GM10266 (cell line): ENCODE measurements at regions not wholly inside any gene's neighbourhood (a gene's known extent, or its start where the extent isn't known, plus 50 kb on each side); places are given as distances from the start of the nearest gene placed in this dataset.

Source experiments
- DNase-seq: peaks from one replicate; pipeline ENCODE4 v3.0.0; 2012; ENCODE audit errors: extremely low spot score
- CTCF ChIP-seq: IDR thresholded peaks from 2 replicates; pipeline ENCODE4 v1.5.1; 2012; ENCODE audit warnings: mild to moderate bottlenecking, low read depth; ENCODE audit not compliant: control insufficient read depth, insufficient read depth; ENCODE audit errors: missing control alignments

GRCh38 chr13:24623149-24623665 is 57.0 kb upstream of the ATP12A start:
- no peak for DNase-seq

GRCh38 chr13:24624363-24624762 is 55.8 kb upstream of the ATP12A start:
- DNase-seq = no peak
- TF ChIP-seq CTCF = no peak

More at GRCh38 chr13:24623149-24623665, 57.0 kb upstream of the ATP12A start:
- TF ChIP-seq CTCF = no peak

DNA sequence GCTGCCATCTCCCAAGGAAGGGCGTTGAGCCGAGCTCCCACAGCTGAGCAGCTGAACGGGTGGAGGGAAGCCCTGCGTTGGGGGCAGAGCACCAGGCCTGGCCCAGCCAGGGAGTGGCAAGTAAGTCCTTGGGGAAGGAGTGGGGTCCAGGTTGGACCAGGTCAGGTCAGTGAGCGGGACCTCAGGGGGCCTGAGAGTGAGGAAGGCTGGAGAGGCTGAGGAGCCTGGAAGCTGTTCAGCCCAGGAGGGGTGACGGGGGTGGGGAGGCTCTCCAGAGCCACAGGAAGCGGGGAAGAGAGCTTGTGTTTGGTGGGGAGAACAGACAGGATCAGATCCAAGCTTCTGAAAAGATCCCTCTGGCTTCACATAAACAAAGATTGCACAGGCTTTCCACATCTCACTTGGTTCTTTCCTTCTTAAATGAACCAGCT is 55.4 kb upstream of the ATP12A start:
- no peak for DNase-seq

GRCh38 chr13:24625331-24625731 is 54.9 kb upstream of the ATP12A start:
- peak; percentile 17 for TF ChIP-seq CTCF
- peak; percentile 73 for DNase-seq

More for the DNA sequence above, 55.4 kb upstream of the ATP12A start:
- no peak for TF ChIP-seq CTCF

- no peak for TF ChIP-seq CTCF
- DNase-seq = peak; percentile 52
Observed at GRCh38 chr13:24625870-24626849, 54.0 kb upstream of the ATP12A start.

DNA sequence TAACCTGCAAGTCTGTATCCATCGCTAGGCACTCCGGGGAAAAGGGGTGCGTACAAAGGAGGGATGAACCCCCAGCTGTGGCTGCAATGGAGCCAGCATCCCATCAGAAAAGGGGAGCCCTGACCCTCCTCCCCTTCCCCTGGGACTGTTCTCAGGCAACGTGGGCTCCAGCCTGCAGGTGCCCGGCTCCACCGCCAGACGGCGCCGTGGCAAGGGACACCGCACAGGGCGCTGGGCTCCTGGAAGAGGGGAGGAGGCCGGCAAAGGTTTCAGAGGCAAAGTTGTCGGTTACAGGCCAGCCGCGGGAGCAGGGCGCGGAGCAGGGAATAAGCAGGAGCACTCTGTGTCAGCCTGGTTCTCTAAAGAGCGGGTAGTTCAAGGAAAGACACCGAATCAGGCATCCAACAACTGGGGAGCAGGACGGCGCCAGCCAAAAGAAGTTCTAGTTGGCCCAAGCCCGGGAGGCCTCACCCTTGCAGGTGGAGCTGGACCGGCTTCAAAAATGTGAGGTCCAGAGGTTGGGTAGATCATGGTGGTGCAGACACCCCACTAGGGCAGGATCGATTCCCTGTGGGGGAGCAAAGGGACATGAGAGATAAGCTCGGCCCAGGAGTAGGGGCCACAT is 53.0 kb upstream of the ATP12A start:
- TF ChIP-seq CTCF = no peak
- no peak for DNase-seq

DNA sequence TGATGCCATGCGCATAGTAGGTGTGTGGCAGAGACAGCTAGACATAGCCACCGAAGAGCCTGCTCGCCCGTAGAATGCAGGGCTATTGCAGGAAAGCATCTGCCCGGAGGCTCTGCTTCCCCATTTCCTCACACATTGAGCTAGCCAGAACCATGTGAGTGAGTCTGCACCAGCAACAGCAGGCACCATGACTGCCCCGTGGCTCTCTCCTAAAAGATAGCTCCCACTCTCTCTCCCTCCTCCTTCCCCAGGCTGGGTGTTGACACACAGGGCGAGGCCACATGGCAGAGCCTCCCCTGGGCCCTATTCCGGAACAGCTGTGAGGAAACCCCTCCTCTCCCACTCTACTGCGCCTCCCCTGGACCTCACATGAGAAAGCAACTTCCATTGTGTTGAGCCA is 52.3 kb upstream of the ATP12A start:
- DNase-seq = no peak
- TF ChIP-seq CTCF = no peak
